ENCODE measurements at regions not wholly inside any gene's neighbourhood (a gene's known extent, or its start where the extent isn't known, plus 50 kb on each side); places are given as distances from the start of the nearest gene placed in this dataset.

DNA sequence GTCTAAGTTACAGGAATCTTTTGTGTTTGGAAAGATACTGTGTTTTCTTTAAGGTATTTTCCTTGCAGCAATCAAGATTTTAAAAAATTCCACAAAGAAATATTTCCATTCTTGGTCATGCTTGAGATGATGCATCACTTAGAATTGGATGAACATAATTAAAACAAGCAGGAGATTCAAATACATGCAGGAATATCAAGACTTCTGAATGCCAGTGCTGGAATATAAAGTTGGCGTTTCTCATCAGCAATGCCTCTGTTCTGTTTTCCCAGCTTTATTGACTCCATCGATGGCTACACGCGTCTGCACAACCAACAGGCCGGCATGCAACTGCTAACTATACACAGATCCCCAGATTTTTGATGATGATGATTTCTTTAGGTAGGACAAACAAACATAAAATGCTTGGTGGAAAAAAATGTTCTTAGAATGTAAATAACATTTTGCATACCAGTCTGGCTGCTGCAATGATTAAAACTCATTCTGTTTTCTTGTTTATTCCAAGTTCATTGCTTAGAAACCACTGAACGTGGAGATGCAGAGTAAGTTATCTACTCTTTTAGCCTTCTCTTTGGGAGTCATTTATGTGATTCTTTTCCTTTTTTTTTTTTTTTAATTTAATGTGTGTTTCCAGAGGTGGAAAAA lies 91.3 kb upstream of the FAM171A1 start:
- in situ Hi-C loops (cut with MboI; ENCODE audit: low sequenced_read_pairs), result no loop called here

DNA sequence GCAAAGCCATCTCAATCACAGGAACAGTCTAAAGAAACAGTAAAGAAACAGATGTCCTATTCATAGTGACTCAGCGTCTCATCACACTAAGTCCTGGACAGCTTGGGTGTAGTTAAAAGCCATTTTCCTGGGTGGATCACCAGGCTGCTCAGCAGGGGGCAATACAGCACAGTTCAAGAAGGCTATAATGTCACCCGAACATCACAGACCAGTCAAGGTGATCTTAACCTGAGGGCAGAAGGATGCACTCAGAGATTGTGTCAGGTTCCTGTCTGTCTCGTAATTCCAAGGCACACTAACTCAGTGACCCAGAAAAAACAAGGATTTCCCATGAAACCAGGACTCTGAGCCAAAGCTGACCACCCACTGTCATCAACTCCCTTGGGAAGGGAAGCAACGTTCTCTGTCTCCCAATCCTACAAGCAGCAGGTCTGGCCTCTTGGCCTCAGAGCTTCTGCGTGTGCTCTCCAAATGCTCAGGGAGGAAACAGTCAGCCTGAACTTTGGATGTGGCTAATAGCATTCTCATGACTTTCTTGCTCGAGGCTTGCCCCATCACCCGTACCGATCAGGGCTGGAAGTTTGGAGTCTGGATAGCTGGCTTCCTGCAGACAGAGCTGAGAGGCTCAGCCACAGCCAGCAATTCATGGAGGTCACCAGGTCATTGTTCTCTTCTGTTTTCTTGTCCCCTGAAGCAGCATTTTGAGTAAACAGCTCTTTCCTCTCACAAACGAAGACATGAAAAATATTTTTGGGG lies 90.4 kb upstream of the FAM171A1 start:
- in situ Hi-C loops (cut with MboI; ENCODE audit: low sequenced_read_pairs), result no loop called here

GRCh38 chr10:15460661-15461060 lies 89.6 kb upstream of the FAM171A1 start:
- in situ Hi-C loops (cut with MboI; ENCODE audit: low sequenced_read_pairs), result no loop called here

DNA sequence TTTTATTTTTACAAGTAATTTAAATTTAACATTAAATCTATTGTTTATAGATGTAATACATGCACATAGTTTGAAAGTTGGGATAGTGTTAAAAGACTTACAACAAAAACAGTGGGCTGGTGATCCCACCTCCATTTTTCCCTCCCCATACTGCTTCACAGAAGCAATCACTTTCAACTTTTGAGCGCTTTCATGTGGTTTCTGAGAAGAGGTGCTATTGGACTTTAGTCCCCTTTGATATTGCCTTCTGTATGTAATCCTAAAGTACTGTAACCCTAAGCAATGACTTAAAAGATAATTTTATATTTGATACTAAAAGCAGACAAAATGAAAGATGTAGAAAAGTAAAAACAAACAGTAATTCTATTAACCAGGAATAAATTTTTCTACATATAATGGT lies 88.1 kb upstream of the FAM171A1 start:
- in situ Hi-C loops (cut with MboI; ENCODE audit: low sequenced_read_pairs), result no loop called here

DNA sequence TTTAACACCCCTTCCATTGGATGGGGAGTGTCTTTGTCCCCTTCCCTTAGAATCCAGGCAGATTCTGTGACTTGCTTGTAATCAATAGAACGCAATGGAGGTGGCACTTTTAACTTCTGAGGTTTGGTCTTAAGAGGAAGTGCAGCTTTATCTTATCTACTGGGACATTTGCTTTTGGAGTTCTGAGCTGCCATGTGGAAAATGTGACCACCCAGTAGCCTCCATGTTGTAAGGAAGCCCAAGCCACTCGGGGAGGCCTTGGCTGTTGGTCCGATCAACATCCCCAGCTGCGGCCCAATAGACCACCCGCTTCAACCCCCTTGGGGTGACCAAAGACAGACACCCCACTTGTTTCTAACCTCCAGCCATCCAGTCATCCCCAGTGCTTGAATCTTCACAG lies 86.3 kb upstream of the FAM171A1 start:
- in situ Hi-C loops (cut with MboI; ENCODE audit: low sequenced_read_pairs), result no loop called here

GRCh38 chr10:15455456-15455855 lies 84.4 kb upstream of the FAM171A1 start:
- in situ Hi-C loops (cut with MboI; ENCODE audit: low sequenced_read_pairs), result no loop called here

DNA sequence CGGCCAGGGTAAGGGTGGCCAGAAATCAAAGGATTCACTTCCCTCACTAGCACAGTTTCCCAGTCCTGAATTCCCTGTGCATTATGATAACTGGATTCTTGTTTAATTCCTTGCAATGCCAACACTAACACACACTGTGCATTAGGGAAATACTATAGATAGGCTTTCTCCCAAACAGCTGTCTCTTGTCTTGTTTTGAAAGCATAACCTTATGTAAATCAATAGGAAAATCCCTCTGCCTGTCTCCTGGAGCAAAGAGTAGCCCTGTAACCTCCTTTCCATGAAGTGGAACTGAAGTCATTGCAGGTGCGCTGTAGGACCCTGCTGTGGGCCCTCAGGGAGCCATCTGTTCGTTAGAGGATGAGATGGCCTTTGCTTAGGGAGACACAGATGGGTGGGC lies 82.8 kb upstream of the FAM171A1 start:
- in situ Hi-C loops (cut with MboI; ENCODE audit: low sequenced_read_pairs), result no loop called here

DNA sequence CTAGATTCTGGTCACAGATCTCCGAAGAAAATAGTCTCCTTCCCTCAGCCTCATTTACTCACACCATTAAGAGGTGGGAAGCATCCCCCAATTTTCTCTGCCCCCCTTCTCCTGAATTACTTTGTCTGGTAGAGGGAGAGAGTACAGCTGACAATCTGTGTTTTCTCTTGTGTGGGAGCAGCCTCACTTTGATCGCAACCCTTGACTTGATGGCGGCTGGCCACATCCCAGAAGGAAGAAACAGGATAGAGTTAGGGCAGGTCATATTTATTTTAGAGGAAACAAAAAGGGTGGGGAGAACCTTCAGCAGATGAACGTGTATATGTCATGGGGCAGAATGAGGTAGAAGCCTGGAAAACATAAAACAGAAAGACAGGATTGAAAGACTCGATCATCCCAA lies 82.4 kb upstream of the FAM171A1 start:
- in situ Hi-C loops (cut with MboI; ENCODE audit: low sequenced_read_pairs), result no loop called here

DNA sequence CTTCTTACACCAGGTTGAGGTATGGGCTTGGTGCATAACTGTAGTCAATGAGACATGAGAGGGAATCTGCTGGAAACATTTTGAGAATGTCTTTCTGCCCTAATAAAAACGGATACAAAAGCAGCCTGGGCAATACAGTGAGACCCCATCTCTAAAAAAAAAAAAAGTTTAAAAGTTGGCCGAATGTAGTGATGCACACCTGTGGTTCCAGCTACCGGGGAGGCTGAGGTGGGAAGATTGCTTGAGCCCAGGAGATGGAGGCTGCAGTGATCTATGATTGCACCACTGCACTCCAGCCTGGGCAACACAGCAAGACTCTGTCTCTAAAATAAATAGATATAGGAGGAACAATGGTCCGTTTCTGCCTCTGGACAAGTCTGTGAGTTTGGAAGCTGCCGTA lies 81.5 kb upstream of the FAM171A1 start:
- in situ Hi-C loops (cut with MboI; ENCODE audit: low sequenced_read_pairs), result no loop called here

GRCh38 chr10:15451137-15452094 lies 80.3 kb upstream of the FAM171A1 start:
- in situ Hi-C loops (cut with MboI; ENCODE audit: low sequenced_read_pairs), result no loop called here

GRCh38 chr10:15448598-15448997 lies 77.5 kb upstream of the FAM171A1 start:
- in situ Hi-C loops (cut with MboI; ENCODE audit: low sequenced_read_pairs), result loop anchor here (25.0 kb wide), 1 partner anchor 289 kb away; no protein-coding TSS in a partner anchor

DNA sequence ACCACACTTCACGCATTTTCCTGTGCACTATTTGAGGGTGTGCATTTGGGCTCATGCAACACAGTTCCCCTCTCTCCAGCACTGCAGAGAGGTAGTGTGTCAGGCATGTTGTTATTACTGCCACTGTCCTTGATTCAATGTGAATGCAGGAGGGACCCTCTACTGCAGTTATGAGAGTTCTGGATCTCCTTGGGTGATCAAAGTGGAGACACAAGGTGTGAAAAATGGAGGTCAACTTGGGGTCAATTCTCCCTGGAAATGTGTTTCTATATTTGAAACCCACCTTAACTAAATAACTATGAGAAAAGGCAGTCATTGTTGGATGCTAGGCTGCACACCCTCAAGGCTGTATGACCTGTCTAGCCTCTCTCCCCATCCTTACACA lies 73.9 kb upstream of the FAM171A1 start:
- in situ Hi-C loops (cut with MboI; ENCODE audit: low sequenced_read_pairs), result loop anchor here (25.0 kb wide), 1 partner anchor 292 kb away; no protein-coding TSS in a partner anchor

GRCh38 chr10:15444105-15445005 lies 73.3 kb upstream of the FAM171A1 start:
- in situ Hi-C loops (cut with MboI; ENCODE audit: low sequenced_read_pairs), result loop anchor here (25.0 kb wide), 1 partner anchor 293 kb away; no protein-coding TSS in a partner anchor

- in situ Hi-C loops (cut with MboI; ENCODE audit: low sequenced_read_pairs), result loop anchor here (25.0 kb wide), 1 partner anchor 295 kb away; no protein-coding TSS in a partner anchor
These were observed 71.0 kb upstream of the FAM171A1 start for GRCh38 chr10:15442056-15442455.

GRCh38 chr10:15440204-15440711 lies 69.2 kb upstream of the FAM171A1 start:
- in situ Hi-C loops (cut with MboI; ENCODE audit: low sequenced_read_pairs), result loop anchor here (25.0 kb wide), 1 partner anchor 297 kb away; no protein-coding TSS in a partner anchor

DNA sequence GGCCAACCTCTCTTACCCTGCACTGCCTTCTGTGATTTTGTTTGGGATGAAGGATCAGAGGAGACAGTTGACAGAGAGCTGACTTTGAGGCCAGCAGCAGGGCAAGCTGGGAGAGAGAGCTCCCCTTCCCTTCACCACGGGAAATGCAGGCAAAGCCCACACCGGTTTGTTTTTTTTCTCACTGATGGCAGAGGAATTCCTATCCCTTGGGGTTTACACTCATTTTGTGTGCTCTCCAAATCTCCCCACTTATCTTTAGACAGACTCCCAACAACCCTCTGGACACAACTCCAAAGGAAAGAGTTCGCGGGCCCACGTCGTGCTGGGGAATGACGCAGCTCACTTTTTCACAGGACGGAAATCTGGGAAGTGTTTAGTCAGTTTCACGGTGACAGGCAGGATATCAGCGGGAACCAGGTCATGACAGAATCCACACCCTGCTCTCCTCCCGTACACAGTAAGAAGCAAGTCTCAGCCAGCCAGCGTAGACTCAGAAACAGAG lies 68.3 kb upstream of the FAM171A1 start:
- in situ Hi-C loops (cut with MboI; ENCODE audit: low sequenced_read_pairs), result loop anchor here (25.0 kb wide), 1 partner anchor 298 kb away; no protein-coding TSS in a partner anchor

DNA sequence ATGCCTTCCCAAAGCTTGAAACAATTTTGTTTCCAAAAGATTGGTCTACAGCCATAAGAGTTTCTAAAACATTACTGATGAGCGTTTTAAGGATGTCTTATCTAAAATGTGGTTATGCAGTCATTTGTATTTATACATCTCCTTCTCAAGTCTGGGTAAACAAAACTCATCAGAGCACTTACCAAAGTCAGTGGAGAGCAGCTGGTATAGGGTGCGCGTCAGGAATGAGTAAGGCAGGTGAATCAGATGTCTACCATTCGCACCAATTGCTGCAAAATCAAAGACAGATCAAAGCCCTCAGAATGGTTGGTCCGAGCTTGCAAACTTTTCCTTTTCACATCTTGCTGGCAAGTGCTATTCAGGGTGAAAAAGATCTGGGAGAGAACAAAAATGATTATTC lies 65.6 kb upstream of the FAM171A1 start:
- in situ Hi-C loops (cut with MboI; ENCODE audit: low sequenced_read_pairs), result loop anchor here (25.0 kb wide), 1 partner anchor 301 kb away; no protein-coding TSS in a partner anchor

GRCh38 chr10:15433850-15434537 lies 62.9 kb upstream of the FAM171A1 start:
- in situ Hi-C loops (cut with MboI; ENCODE audit: low sequenced_read_pairs), result loop anchor here (25.0 kb wide), 1 partner anchor 303 kb away; no protein-coding TSS in a partner anchor

- in situ Hi-C loops (cut with MboI; ENCODE audit: low sequenced_read_pairs), result loop anchor here (25.0 kb wide), 1 partner anchor 305 kb away; no protein-coding TSS in a partner anchor
These were observed 61.2 kb upstream of the FAM171A1 start for GRCh38 chr10:15432266-15432665.

Data from HL-60/S4 treated with phorbol 12-myristate 13-acetate at 8.2 ng/mL for 4 days and 3 days (cell line).